Endothelial cell (in vitro differentiated cells): ENCODE measurements at regions not wholly inside any gene's neighbourhood (a gene's known extent, or its start where the extent isn't known, plus 50 kb on each side); places are given as distances from the start of the nearest gene placed in this dataset.

Experiments
- DNase-seq: peaks from one replicate; pipeline ENCODE4 v3.0.0; 2021; ENCODE audit warnings: low spot score
- H3K27ac Mint-ChIP-seq: one replicate; pipeline ENCODE4 v1.8.0; 2021; ENCODE audit warnings: mixed read lengths, inconsistent platforms; ENCODE audit not compliant: unreplicated experiment
- H3K27me3 Mint-ChIP-seq: one replicate; pipeline ENCODE4 v1.8.0; 2021; ENCODE audit warnings: mild to moderate bottlenecking, moderate library complexity, mixed read lengths, inconsistent platforms; ENCODE audit not compliant: unreplicated experiment
- H3K36me3 Mint-ChIP-seq: one replicate; pipeline ENCODE4 v1.8.0; 2021; ENCODE audit warnings: mild to moderate bottlenecking, low read depth, mixed read lengths, inconsistent platforms; ENCODE audit not compliant: unreplicated experiment
- H3K4me1 Mint-ChIP-seq: one replicate; pipeline ENCODE4 v1.8.0; 2021; ENCODE audit warnings: mild to moderate bottlenecking, mixed read lengths, inconsistent platforms; ENCODE audit not compliant: unreplicated experiment
- H3K4me3 Mint-ChIP-seq: one replicate; pipeline ENCODE4 v1.8.0; 2021; ENCODE audit warnings: mild to moderate bottlenecking, mixed read lengths, inconsistent platforms; ENCODE audit not compliant: unreplicated experiment
- H3K9me3 Mint-ChIP-seq: one replicate; pipeline ENCODE4 v1.8.0; 2021; ENCODE audit warnings: mixed read lengths, inconsistent platforms; ENCODE audit not compliant: unreplicated experiment
- TF ChIP-seq, protein P1 (sequence below): fragments of 200-600 bp; sonication (generic); IDR thresholded peaks from one replicate; pipeline ENCODE4 v1.5.0; 2021; ENCODE audit warnings: antibody characterized with exemption; ENCODE audit not compliant: unreplicated experiment

DNA sequence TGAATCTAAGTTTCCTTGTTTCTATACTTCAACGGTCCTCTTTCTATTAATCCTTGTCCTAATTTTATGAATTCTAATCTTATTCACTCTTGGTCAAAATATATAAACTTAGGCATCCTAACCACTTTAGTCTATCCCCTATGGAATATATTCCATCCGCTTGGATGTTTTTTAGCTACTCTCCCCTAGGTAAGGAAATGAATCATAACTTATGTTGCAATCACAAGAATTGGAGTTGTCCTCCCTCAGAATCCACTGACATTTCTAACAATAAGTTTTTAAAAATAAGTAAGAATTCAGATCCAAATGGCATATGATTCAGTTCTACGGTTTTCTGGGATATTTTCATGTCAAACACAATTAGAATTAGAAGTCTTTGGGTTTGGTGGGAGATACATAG, 1081.6 kb downstream of the SORCS1 start:
- TF ChIP-seq, protein P1, sequence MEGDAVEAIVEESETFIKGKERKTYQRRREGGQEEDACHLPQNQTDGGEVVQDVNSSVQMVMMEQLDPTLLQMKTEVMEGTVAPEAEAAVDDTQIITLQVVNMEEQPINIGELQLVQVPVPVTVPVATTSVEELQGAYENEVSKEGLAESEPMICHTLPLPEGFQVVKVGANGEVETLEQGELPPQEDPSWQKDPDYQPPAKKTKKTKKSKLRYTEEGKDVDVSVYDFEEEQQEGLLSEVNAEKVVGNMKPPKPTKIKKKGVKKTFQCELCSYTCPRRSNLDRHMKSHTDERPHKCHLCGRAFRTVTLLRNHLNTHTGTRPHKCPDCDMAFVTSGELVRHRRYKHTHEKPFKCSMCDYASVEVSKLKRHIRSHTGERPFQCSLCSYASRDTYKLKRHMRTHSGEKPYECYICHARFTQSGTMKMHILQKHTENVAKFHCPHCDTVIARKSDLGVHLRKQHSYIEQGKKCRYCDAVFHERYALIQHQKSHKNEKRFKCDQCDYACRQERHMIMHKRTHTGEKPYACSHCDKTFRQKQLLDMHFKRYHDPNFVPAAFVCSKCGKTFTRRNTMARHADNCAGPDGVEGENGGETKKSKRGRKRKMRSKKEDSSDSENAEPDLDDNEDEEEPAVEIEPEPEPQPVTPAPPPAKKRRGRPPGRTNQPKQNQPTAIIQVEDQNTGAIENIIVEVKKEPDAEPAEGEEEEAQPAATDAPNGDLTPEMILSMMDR, result no peak
- H3K4me3 Mint-ChIP-seq, result no peak overlapping the region
- no peaks in the 10 kb centered on the region for H3K36me3 Mint-ChIP-seq
- no peak overlapping the region for H3K27ac Mint-ChIP-seq
- no peaks in the 10 kb centered on the region for H3K4me1 Mint-ChIP-seq
- H3K27me3 Mint-ChIP-seq, result no peaks in the 10 kb centered on the region
- DNase-seq, result no peak
- no peaks in the 10 kb centered on the region for H3K9me3 Mint-ChIP-seq

DNA sequence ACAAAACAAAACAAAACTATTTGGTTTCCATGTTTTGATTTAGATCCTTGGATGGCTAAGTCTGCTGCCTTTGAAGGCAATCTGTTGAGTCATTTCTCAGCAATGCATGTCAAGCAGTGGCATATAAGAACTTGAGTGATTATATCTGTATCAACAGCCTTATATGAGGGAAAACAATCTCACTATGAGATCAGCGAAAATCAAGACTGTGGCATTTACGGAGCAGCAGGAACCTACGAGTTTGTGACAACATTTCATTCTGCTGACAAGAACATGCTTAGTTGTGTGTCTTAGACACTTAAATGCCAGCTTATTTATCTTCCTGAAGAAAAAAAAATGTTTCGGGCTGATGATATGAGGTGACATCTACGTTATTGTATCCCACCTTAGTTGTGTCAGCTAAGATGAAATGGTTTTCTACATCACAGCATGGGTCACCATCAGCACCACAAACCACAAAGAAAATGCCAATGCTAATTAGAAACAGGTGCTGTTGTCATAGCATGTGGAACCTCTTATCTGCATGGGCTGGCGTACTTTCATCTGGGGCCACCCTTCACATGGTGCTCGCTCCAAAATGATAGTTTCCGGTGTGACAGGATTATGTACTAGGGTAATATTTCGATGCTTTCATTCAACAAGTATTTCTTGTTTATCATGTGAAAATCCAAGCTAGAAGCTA, 1085.5 kb downstream of the SORCS1 start:
- Mint-ChIP-seq H3K9me3 (no peaks in the 10 kb centered on the region), H3K36me3 (no peaks in the 10 kb centered on the region), H3K27me3 (no peaks in the 10 kb centered on the region), H3K4me3 (no peak overlapping the region), H3K27ac (no peak overlapping the region), H3K4me1 (no peaks in the 10 kb centered on the region)
- TF ChIP-seq, protein P1, result no peak
- DNase-seq, result no peak

DNA sequence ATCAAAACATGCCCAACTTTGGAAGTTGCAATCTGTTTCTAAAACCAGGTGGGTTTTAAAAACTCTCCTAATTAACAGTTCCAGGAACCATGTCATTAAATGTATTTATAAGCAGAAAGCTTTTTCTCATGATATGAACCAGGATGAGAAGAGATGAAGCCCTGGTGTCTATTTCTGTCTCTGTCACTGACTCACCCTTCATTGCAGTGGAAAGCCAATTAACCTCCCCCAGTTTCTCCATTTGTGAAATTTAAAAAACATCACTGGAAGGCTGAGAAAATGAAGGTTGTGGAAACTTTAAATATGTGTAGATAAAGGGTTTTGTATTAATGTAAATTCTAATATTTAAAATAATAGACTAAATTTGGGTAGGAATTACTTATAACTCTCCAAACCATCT, 1088.0 kb downstream of the SORCS1 start:
- Mint-ChIP-seq H3K9me3 (no peaks in the 10 kb centered on the region), H3K4me1 (no peaks in the 10 kb centered on the region), H3K27ac (no peak overlapping the region), H3K36me3 (no peaks in the 10 kb centered on the region), H3K27me3 (no peaks in the 10 kb centered on the region), H3K4me3 (no peak overlapping the region)
- no peak for DNase-seq
- TF ChIP-seq, protein P1, result no peak

DNA sequence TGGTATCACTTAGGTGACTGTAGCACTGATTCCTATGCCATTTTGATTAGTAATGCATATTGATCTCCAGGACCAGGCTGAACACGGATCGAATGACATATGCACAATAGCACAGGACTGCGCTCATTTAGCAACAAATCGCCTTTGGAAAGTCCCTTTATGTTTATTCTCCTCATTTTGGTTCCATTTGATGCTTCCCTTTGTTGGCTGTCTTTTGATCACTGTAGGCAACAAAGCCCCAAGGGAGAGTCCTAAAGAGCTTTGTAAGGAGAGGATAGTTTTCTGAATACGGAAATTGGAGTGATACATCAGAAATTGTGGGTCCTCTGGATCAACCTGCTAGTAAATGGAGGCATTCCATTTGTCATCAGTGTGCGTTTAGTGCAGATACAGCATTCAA, 1111.4 kb downstream of the SORCS1 start:
- H3K9me3 Mint-ChIP-seq, result no peaks in the 10 kb centered on the region
- no peaks in the 10 kb centered on the region for H3K36me3 Mint-ChIP-seq
- DNase-seq, result no peak
- no peak overlapping the region for H3K27ac Mint-ChIP-seq
- no peaks in the 10 kb centered on the region for H3K4me1 Mint-ChIP-seq
- no peak overlapping the region for H3K4me3 Mint-ChIP-seq
- TF ChIP-seq, protein P1, result no peak
- H3K27me3 Mint-ChIP-seq, result no peaks in the 10 kb centered on the region

DNA sequence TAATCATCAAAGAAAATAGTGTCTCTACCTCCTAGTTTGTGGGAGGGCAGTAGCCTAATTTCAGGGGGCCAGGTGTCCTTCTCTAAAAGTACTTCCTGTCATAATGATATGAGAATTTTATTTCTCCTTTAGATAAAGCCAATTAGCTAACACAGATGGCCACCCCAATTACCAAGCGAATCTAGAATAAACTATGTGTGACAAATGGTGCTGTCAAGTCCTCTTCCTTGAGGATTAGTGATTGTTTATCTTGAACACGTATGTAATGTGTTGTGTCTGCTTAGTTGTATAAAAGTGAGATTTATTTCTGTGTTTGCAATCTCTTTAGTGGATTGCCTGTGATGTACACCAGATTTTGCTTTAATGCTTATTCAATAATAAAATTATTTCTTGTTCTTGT, 1120.0 kb downstream of the SORCS1 start:
- Mint-ChIP-seq H3K4me1 (no peaks in the 10 kb centered on the region), H3K4me3 (no peak overlapping the region), H3K27ac (no peak overlapping the region), H3K36me3 (no peaks in the 10 kb centered on the region), H3K9me3 (no peaks in the 10 kb centered on the region), H3K27me3 (no peaks in the 10 kb centered on the region)
- TF ChIP-seq, protein P1, result no peak
- no peak for DNase-seq
